Adipocyte (in vitro differentiated cells): ENCODE measurements at regions not wholly inside any gene's neighbourhood (a gene's known extent, or its start where the extent isn't known, plus 50 kb on each side); places are given as distances from the start of the nearest gene placed in this dataset.

Experiments used
- DNase-seq: peaks from one replicate; pipeline ENCODE4 v3.0.0-alpha.2; 2015; ENCODE audit warnings: low read depth
- H3K27me3 ChIP-seq: replicated peaks from 2 replicates; pipeline ENCODE4 v1.7.0; 2013; ENCODE audit warnings: mild to moderate bottlenecking, low read length, moderate library complexity; ENCODE audit not compliant: control insufficient read depth, insufficient read depth
- H3K36me3 ChIP-seq: 2 replicates; pipeline ENCODE4 v1.7.0; 2013; ENCODE audit warnings: low read length, mild to moderate bottlenecking, moderate library complexity; ENCODE audit not compliant: control insufficient read depth, insufficient read depth, severe bottlenecking
- H3K4me1 ChIP-seq: 2 replicates; pipeline ENCODE4 v1.7.0; 2013; ENCODE audit warnings: mild to moderate bottlenecking, low read length, moderate library complexity; ENCODE audit not compliant: control insufficient read depth, insufficient read depth
- H3K4me3 ChIP-seq: 2 replicates; pipeline ENCODE4 v1.7.0; 2013; ENCODE audit warnings: mild to moderate bottlenecking, low read length, moderate library complexity
- H3K9ac ChIP-seq: 2 replicates; pipeline ENCODE4 v1.7.0; 2013; ENCODE audit warnings: mild to moderate bottlenecking, low read length, moderate library complexity
- H3K9me3 ChIP-seq: 2 replicates; pipeline ENCODE4 v1.7.0; 2013; ENCODE audit warnings: mild to moderate bottlenecking, low read length, moderate library complexity; ENCODE audit not compliant: control insufficient read depth

DNA sequence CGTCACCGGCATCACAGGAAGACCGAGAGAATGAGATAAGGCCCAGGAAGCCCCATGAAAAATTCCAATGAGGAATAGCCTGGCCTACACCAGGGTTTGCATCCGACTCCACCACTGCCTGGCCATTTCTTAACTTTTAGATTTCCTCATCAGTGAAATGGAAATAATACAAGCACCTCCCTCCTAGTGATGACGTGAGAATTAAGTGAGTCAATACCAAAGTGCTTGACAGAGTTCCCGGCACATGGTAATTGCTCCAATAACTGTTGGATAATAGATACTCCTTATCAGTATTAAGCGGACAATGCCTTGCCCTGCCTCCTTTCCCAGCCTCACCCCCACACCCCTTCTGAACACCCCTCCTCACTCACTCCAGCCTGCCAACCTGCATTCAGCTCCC lies 105.4 kb downstream of the TLE3 start:
- H3K9ac ChIP-seq = no peak overlapping the region
- H3K4me3 ChIP-seq = no peak overlapping the region
- DNase-seq = no peak
- peaks cover 71% of the 10 kb centered on the region for H3K27me3 ChIP-seq
- H3K36me3 ChIP-seq = no peaks in the 10 kb centered on the region
- H3K4me1 ChIP-seq = no peaks in the 10 kb centered on the region
- peaks cover 10% of the 10 kb centered on the region for H3K9me3 ChIP-seq

DNA sequence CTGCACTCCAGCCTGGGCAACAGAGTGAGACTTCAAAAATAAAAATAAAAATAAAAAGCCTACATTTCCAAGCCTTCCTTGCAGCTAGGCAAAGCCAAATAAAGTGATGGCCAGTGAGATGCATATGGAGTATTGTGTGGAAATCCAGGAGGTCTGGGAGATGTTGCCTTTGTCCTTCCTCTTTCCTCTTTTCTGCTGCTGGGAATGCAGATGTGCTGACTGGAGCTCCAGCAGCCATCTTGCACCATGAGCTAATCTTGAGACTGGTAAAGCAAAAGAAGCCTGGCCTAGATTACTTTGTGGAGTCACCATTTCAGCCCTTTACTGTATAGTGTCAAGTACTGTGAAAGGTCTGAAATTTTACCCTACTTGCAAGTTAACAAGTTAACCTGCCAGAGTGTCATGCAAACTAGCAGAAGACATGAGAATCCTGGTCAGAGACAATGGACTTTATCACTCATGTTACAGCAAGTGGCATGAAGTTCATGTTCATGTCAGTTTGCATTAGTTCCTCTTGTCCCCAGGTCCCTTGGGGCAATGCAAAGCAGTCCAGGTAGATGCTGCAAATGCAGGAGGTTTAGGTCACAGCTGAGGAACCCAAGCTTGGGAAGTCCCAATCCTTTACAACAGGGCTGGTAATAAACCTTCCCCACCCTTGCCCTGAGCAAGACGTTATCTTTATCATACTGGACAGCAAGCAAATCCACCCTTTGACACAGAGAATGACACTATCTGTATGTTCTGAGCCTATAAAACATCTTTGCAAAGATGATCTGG lies 103.1 kb downstream of the TLE3 start:
- Histone ChIP-seq H3K9me3 (peaks cover 10% of the 10 kb centered on the region), H3K27me3 (peaks cover 52% of the 10 kb centered on the region), H3K4me1 (peaks cover 7% of the 10 kb centered on the region), H3K9ac (no peak overlapping the region), H3K4me3 (no peak overlapping the region), H3K36me3 (no peaks in the 10 kb centered on the region)
- DNase-seq = no peak

DNA sequence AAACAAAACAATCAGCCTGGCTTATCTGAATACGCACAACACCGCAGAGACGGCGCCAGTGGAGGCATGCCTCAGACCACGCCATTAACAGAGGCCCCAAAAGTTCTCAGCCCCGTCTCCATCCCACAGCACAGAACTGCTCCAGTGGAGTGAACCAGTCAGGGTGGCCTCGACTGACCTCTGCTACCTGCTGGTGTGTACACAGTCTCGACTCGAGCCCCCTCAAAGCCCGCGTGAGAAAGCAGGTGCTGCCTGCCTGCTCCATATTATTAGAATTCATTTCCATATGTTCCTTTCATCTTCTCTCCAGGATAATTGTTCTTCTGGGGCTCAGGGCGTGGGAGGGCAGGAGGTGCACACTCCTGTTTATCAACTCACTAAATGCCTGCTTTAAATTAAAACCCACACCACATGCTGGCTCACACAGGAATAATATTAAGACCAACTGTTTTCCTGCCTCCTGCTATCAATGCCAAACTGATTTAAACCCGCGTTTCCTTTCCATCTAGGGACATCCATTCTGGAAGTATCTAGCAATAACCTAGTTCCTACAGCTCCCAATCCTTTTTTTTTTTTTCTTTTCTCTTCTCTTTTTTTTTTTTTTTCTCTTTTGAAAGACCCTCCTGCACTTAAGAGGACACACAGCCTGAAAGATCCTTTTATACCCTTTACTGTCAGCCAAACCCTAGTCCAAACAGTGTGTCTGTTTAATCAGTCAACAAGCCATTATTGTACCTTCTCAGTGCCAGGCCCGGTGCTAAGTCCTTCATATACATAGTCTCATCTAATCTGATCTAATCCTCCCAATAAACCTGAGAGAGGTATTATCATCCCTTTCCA lies 101.2 kb downstream of the TLE3 start:
- Histone ChIP-seq H3K4me1 (peaks cover 7% of the 10 kb centered on the region), H3K36me3 (no peaks in the 10 kb centered on the region), H3K9ac (no peak overlapping the region), H3K9me3 (peaks cover 10% of the 10 kb centered on the region), H3K4me3 (no peak overlapping the region), H3K27me3 (peaks cover 55% of the 10 kb centered on the region)
- DNase-seq = no peak

DNA sequence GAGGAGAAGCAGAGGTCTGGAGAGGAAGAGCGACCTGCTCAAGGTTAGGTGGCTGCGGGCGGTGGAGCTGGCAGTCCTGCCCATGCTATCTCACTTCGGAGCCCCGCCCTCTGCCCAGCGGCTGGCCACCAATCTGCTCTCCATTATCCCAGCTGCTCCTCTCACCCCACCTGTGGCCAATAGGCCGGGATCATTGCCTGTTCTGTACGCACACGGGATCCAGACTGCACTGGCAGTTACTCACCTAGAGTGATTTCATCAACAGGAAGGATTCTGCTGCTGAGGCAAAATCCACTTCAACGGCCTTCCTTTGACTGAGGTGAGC lies 100.6 kb downstream of the TLE3 start:
- Histone ChIP-seq H3K9ac (no peak overlapping the region), H3K9me3 (peaks cover 15% of the 10 kb centered on the region), H3K27me3 (peaks cover 57% of the 10 kb centered on the region), H3K36me3 (no peaks in the 10 kb centered on the region), H3K4me1 (peaks cover 7% of the 10 kb centered on the region), H3K4me3 (no peak overlapping the region)
- no peak for DNase-seq
